Immature natural killer cell (primary cell): ENCODE measurements at regions not wholly inside any gene's neighbourhood (a gene's known extent, or its start where the extent isn't known, plus 50 kb on each side); places are given as distances from the start of the nearest gene placed in this dataset.

Experiments
- DNase-seq, 3 donors: peaks; one replicate each; pipeline ENCODE4 v3.0.0; 2022; ENCODE audit warnings: mixed read lengths in 1 of 3
- H3K27ac Mint-ChIP-seq, 6 donors: one replicate each; pipeline ENCODE4 v1.8.0; 2020; ENCODE audit warnings: mixed read lengths in 6 of 6, mild to moderate bottlenecking in 5 of 6, inconsistent platforms in 4 of 6, moderate library complexity in 3 of 6
- H3K27me3 Mint-ChIP-seq, 3 donors: one replicate each; pipeline ENCODE4 v1.8.0; 2020 to 2021; ENCODE audit warnings: low read depth in 3 of 3, mild to moderate bottlenecking in 3 of 3, mixed read lengths in 3 of 3, moderate library complexity in 3 of 3, inconsistent platforms in 1 of 3
- H3K36me3 Mint-ChIP-seq, 3 donors: one replicate each; pipeline ENCODE4 v1.8.0; 2020; ENCODE audit warnings: mixed read lengths in 3 of 3, inconsistent platforms in 2 of 3, mild to moderate bottlenecking in 2 of 3
- H3K4me1 Mint-ChIP-seq, 2 donors: one replicate each; pipeline ENCODE4 v1.8.0; 2020; ENCODE audit warnings: inconsistent platforms in 2 of 2, mild to moderate bottlenecking in 2 of 2, mixed read lengths in 2 of 2, moderate library complexity in 1 of 2
- H3K4me3 Mint-ChIP-seq, 5 donors: one replicate each; pipeline ENCODE4 v1.8.0; 2020; ENCODE audit warnings: mild to moderate bottlenecking in 5 of 5, mixed read lengths in 5 of 5, inconsistent platforms in 3 of 5, moderate library complexity in 3 of 5
- H3K9me3 Mint-ChIP-seq, 6 donors: one replicate each; pipeline ENCODE4 v1.8.0; 2020; ENCODE audit warnings: mild to moderate bottlenecking in 6 of 6, mixed read lengths in 6 of 6, inconsistent platforms in 4 of 6, moderate library complexity in 3 of 6

DNA sequence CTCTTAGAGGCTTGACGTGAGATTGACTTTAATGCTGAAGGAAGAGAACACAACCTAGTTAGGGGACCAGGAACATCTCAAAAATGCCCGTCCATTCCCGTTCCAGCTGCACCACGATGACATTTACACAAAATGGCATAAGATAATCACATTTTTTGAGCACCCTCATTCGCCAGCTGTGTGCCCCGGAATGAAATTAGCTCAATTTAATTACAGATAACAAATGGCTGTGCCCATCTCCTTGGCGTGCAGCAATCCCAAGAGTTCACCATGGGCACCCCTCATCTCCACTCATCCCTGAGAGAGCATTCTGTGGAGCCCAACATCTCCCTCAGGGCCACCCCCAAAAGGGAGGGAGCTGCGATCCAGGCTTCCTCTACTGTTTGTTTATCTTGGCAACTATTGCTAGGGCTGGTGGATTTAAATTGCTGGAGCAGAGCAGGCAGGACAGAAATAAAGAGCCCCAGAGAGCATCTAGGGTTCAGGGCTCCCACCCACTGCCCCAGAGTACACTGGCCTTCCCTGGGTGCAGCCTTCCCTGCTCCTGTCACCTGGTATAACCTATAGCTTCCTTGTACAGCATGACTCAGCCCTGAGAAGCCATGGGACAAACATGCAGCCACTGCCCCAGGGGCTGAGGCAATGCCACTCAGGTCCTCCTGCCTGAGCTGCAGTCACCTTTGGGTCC lies 263.5 kb downstream of the ZEB1 start:
- no peak overlapping the region for H3K4me3 Mint-ChIP-seq
- H3K27me3 Mint-ChIP-seq: peaks cover 0 to 5% (median 2%) of the 10 kb centered on the region in 3 donors
- peaks cover 0 to 3% (median 0%) of the 10 kb centered on the region in 3 donors for H3K36me3 Mint-ChIP-seq
- H3K27ac Mint-ChIP-seq: no peak overlapping the region
- H3K9me3 Mint-ChIP-seq: peaks cover 0 to 3% (median 0%) of the 10 kb centered on the region in 6 donors
- H3K4me1 Mint-ChIP-seq: peaks cover 7 to 14% of the 10 kb centered on the region in 2 donors
- no peak for DNase-seq

DNA sequence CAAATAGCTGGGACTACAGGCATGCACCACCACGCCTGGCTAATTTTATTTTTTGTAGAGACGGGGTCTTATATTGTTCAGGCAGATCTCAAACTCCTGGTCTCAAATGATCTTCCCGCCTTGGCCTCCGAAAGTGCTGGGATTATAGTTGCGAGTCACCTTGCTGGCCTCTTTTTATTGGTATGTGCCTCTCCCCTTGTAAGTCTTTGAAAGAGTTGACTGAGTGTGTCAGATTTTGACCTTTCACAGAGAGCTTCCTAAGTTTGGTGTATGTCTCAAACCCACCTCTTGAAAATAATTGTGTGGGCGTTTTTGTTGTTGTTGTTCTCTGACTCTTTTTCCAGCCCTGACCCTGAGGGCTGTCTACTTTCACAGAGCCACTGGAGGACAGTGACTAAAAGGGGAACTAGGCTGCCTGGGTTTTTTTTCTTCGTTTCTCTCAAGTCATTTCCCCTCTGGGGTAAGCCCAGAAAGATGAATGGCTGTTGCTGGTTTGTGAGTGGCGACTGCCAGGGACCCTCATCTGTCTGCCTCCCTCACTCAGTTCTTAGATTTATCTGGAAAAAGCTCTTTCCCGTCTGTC lies 262.8 kb downstream of the ZEB1 start:
- H3K9me3 Mint-ChIP-seq: peaks cover 0 to under 1% (median 0%) of the 10 kb centered on the region in 6 donors
- peaks cover 0 to under 1% (median 0%) of the 10 kb centered on the region in 3 donors for H3K27me3 Mint-ChIP-seq
- DNase-seq: no peak
- H3K36me3 Mint-ChIP-seq: peaks cover 0 to 3% (median 0%) of the 10 kb centered on the region in 3 donors
- H3K4me3 Mint-ChIP-seq: no peak overlapping the region
- peaks cover 3 to 7% of the 10 kb centered on the region in 2 donors for H3K4me1 Mint-ChIP-seq
- no peak overlapping the region for H3K27ac Mint-ChIP-seq

DNA sequence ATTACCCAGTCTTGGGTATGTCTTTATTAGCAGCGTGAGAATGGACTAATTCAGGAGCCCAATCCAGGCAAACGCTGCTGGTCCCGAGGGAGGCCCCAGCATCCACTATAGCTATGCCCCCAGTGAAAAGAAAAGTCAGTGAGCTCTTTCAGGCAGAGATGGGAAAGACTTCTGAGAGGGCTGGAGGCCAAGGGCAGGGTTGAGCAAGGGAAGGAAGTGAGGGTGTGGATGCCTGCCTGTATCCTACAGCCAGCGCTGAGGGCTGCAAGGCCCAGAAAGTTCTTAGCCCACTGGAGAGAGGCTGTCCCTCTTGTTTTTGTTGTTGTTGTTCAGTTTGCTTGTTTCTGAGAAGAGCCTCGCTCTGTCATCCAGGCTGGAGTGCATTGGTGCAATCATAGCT lies 261.6 kb downstream of the ZEB1 start:
- no peak overlapping the region for H3K4me3 Mint-ChIP-seq
- peaks cover 0 to 5% (median 2%) of the 10 kb centered on the region in 3 donors for H3K27me3 Mint-ChIP-seq
- H3K4me1 Mint-ChIP-seq: no peaks in the 10 kb centered on the region
- no peak overlapping the region for H3K27ac Mint-ChIP-seq
- H3K36me3 Mint-ChIP-seq: peaks cover 0 to 3% (median 0%) of the 10 kb centered on the region in 3 donors
- DNase-seq: no peak
- H3K9me3 Mint-ChIP-seq: no peaks in the 10 kb centered on the region
